ENCODE measurements at regions not wholly inside any gene's neighbourhood (a gene's known extent, or its start where the extent isn't known, plus 50 kb on each side); places are given as distances from the start of the nearest gene placed in this dataset.

- H3K4me1 ChIP-seq, result no peaks in the 10 kb centered on the region
- H3K27ac ChIP-seq, result no peak overlapping the region
- H3K36me3 ChIP-seq, result no peaks in the 10 kb centered on the region
- no peak overlapping the region for H3K4me3 ChIP-seq
- 67 to 86% (median 84%) methylated on average over 9 of the region's 9 CpGs for WGBS, 5 donors
- no peaks in the 10 kb centered on the region for H3K27me3 ChIP-seq
- no peak for DNase-seq
- no peak for TF ChIP-seq POLR2A (IDR thresholded peaks at IDR 0.05)
- no peak for TF ChIP-seq CTCF (IDR thresholded peaks at IDR 0.05)
- TF ChIP-seq POLR2AphosphoS5 (IDR thresholded peaks at IDR 0.05), result no peak
- no peak for TF ChIP-seq EP300 (IDR thresholded peaks at IDR 0.05)
- peaks cover 0 to 46% (median 31%) of the 10 kb centered on the region in 4 donors for H3K9me3 ChIP-seq
- intact Hi-C loops (cut with DNase I; ENCODE audit: low total_unique reads), result no loop called here
Measured at GRCh38 chr6:82484737-82485626, 121.4 kb downstream of the TPBG start.

GRCh38 chr6:82487895-82488294, 124.3 kb downstream of the TPBG start:
- TF ChIP-seq POLR2AphosphoS5 (IDR thresholded peaks at IDR 0.05), result no peak
- no peak for TF ChIP-seq EP300 (IDR thresholded peaks at IDR 0.05)
- no peak for TF ChIP-seq POLR2A (IDR thresholded peaks at IDR 0.05)
- no peak for TF ChIP-seq CTCF (IDR thresholded peaks at IDR 0.05)
- peaks cover 0 to 46% (median 31%) of the 10 kb centered on the region in 4 donors for H3K9me3 ChIP-seq
- WGBS, 5 donors, result 66 to 77% (median 73%) methylated on average over 2 of the region's 2 CpGs

GRCh38 chr6:82488403-82488802, 124.8 kb downstream of the TPBG start:
- no peak overlapping the region for H3K27ac ChIP-seq
- TF ChIP-seq EP300 (IDR thresholded peaks at IDR 0.05) (no peak), CTCF (IDR thresholded peaks at IDR 0.05) (no peak), POLR2A (IDR thresholded peaks at IDR 0.05) (no peak), POLR2AphosphoS5 (IDR thresholded peaks at IDR 0.05) (no peak)
- DNase-seq, result no peak
- H3K9me3 ChIP-seq, result peaks cover 0 to 46% (median 31%) of the 10 kb centered on the region in 4 donors
- no peaks in the 10 kb centered on the region for H3K27me3 ChIP-seq
- no peaks in the 10 kb centered on the region for H3K4me1 ChIP-seq
- no peak overlapping the region for H3K4me3 ChIP-seq
- WGBS, 5 donors, result 70 to 91% (median 86%) methylated on average over 1 of the region's 1 CpG
- H3K36me3 ChIP-seq, result no peaks in the 10 kb centered on the region
- intact Hi-C loops (cut with DNase I; ENCODE audit: low total_unique reads), result no loop called here

More at GRCh38 chr6:82487895-82488294, 124.3 kb downstream of the TPBG start:
- intact Hi-C loops (cut with DNase I; ENCODE audit: low total_unique reads), result no loop called here
- DNase-seq, result no peak
- Histone ChIP-seq H3K4me3 (no peak overlapping the region), H3K36me3 (no peaks in the 10 kb centered on the region), H3K27ac (no peak overlapping the region), H3K27me3 (no peaks in the 10 kb centered on the region), H3K4me1 (no peaks in the 10 kb centered on the region)

- TF ChIP-seq POLR2A (IDR thresholded peaks at IDR 0.05), result no peak
- TF ChIP-seq CTCF (IDR thresholded peaks at IDR 0.05), result no peak
- no peak for TF ChIP-seq EP300 (IDR thresholded peaks at IDR 0.05)
- no peak for TF ChIP-seq POLR2AphosphoS5 (IDR thresholded peaks at IDR 0.05)
- Histone ChIP-seq H3K27me3 (no peaks in the 10 kb centered on the region), H3K9me3 (peaks cover 0 to 19% (median 10%) of the 10 kb centered on the region in 4 donors), H3K4me1 (no peaks in the 10 kb centered on the region), H3K4me3 (no peak overlapping the region), H3K36me3 (no peaks in the 10 kb centered on the region), H3K27ac (no peak overlapping the region)
- WGBS, 5 donors, result 35 to 53% (median 46%) methylated on average over 2 of the region's 2 CpGs
- no peak for DNase-seq
- intact Hi-C loops (cut with DNase I; ENCODE audit: low total_unique reads), result no loop called here
Measured at GRCh38 chr6:82492134-82492533, 128.5 kb downstream of the TPBG start.
